ENCODE measurements at regions not wholly inside any gene's neighbourhood (a gene's known extent, or its start where the extent isn't known, plus 50 kb on each side); places are given as distances from the start of the nearest gene placed in this dataset.

DNA sequence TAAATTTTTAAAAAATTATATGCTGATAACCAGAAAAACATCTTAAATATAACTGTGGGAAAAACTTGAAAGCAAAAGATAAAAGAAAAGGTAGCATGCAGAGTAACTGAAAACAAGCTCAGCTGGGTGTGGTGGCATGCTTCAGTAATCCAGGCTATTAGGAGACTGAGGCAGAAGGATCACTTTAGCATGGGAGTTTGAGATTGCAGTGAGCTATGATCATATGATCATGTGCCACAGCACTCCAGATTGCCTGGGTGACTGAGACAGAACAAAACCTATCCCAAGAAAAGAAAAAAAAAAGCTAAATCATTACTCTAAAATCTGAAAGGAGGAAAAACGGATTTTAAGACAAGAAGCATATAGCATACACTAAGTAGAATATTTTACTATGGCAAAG, 1624.0 kb downstream of the AMY1C start:
- Histone ChIP-seq H3K27ac (ENCODE audit: insufficient read length, low read depth, low read length) (no peak overlapping the region), H3K27me3 (ENCODE audit: insufficient read depth, low read length) (no peaks in the 10 kb centered on the region), H3K18ac (ENCODE audit: insufficient read length, low read depth, low read length) (no peak overlapping the region), H4K5ac (ENCODE audit: insufficient read length, low read depth, low read length) (no peak overlapping the region), H3K23me2 (ENCODE audit: insufficient read length, low read depth, low read length, poor library complexity, severe bottlenecking) (no peaks in the 10 kb centered on the region), H3K56ac (ENCODE audit: insufficient read length, low read depth, low read length) (no peak overlapping the region), H2BK120ac (ENCODE audit: low read depth, low read length, poor library complexity, severe bottlenecking) (no peak overlapping the region), H3K9ac (ENCODE audit: extremely low read depth, insufficient read length, low read length) (no peak overlapping the region), H4K8ac (replicated peaks; ENCODE audit: insufficient read length, low read depth, low read length) (no peak overlapping the region), H3T11ph (ENCODE audit: low read length) (no peak overlapping the region), H2AK5ac (ENCODE audit: insufficient read length, low read length) (no peak overlapping the region), H3K9me3 (ENCODE audit: control insufficient read depth, low read depth, low read length) (no peaks in the 10 kb centered on the region), H3K14ac (ENCODE audit: insufficient read depth, low read length) (no peak overlapping the region), H3K79me1 (ENCODE audit: insufficient read depth, low read depth, low read length, poor library complexity, severe bottlenecking) (no peaks in the 10 kb centered on the region), H2BK12ac (ENCODE audit: insufficient read length, low read depth, low read length) (no peak overlapping the region), H3K23ac (ENCODE audit: insufficient read length, low read depth, low read length) (no peak overlapping the region), H3K79me2 (ENCODE audit: insufficient read depth, low read length) (no peaks in the 10 kb centered on the region), H2BK20ac (ENCODE audit: low read depth, low read length, poor library complexity, severe bottlenecking) (no peak overlapping the region), H4K20me1 (ENCODE audit: control insufficient read depth, insufficient read depth, insufficient read length) (no peaks in the 10 kb centered on the region), H3K4me2 (ENCODE audit: insufficient read depth, insufficient read length, low read length) (no peak overlapping the region), H3K4me1 (ENCODE audit: insufficient read depth, low read length) (no peaks in the 10 kb centered on the region), H4K91ac (ENCODE audit: insufficient read length, low read depth, low read length) (no peak overlapping the region), H2AFZ (ENCODE audit: low read length) (no peak overlapping the region), H2BK5ac (ENCODE audit: insufficient read length, low read length) (no peak overlapping the region), H2BK15ac (ENCODE audit: low read depth, low read length) (no peak overlapping the region), H3K4ac (ENCODE audit: low read depth, low read length) (no peak overlapping the region)
- peaks cover 3 to 5% of the 10 kb centered on the region in 2 experiments; a peak in 2 of 5 replicates for H3K9me3 Mint-ChIP-seq
- no peaks in the 10 kb centered on the region for H3K36me3 Mint-ChIP-seq (ENCODE audit: insufficient read depth in 1 of 3, low read depth in 3 of 3)
- no peaks in the 10 kb centered on the region for H3K27me3 Mint-ChIP-seq (ENCODE audit: low read depth)
- peak overlapping the region in 1 of 3 experiments; percentile 81; a peak in 1 of 7 replicates for H3K27ac Mint-ChIP-seq
- no CpG with 5 or more reads among the region's 1 CpG for WGBS (ENCODE audit: extremely low coverage, insufficient read length, low lambda C conversion rate)
- H3K4me3 Mint-ChIP-seq = no peak overlapping the region
- peaks cover 0 to 4% of the 10 kb centered on the region in 2 experiments; a peak in 2 of 4 replicates for H3K4me1 Mint-ChIP-seq
- TF ChIP-seq, protein P1, sequence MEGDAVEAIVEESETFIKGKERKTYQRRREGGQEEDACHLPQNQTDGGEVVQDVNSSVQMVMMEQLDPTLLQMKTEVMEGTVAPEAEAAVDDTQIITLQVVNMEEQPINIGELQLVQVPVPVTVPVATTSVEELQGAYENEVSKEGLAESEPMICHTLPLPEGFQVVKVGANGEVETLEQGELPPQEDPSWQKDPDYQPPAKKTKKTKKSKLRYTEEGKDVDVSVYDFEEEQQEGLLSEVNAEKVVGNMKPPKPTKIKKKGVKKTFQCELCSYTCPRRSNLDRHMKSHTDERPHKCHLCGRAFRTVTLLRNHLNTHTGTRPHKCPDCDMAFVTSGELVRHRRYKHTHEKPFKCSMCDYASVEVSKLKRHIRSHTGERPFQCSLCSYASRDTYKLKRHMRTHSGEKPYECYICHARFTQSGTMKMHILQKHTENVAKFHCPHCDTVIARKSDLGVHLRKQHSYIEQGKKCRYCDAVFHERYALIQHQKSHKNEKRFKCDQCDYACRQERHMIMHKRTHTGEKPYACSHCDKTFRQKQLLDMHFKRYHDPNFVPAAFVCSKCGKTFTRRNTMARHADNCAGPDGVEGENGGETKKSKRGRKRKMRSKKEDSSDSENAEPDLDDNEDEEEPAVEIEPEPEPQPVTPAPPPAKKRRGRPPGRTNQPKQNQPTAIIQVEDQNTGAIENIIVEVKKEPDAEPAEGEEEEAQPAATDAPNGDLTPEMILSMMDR (conservative IDR thresholded peaks at IDR 0.05) = no peak
- DNase-seq = no peak

Data from H9 (cell line).